ENCODE measurements at regions not wholly inside any gene's neighbourhood (a gene's known extent, or its start where the extent isn't known, plus 50 kb on each side); places are given as distances from the start of the nearest gene placed in this dataset.

GRCh38 chr4:110394871-110395270 lies 81.1 kb upstream of the ENPEP start:
- ATAC-seq = no peak
- Histone ChIP-seq H2AFZ (no peak overlapping the region), H3K4me2 (no peak overlapping the region), H3K27me3 (ENCODE audit: insufficient read depth) (no peaks in the 10 kb centered on the region), H3F3A (replicated peaks; ENCODE audit: low read depth) (no peaks in the 10 kb centered on the region), H3K36me3 (ENCODE audit: insufficient read depth) (no peaks in the 10 kb centered on the region), H3K4me1 (ENCODE audit: insufficient read depth) (no peaks in the 10 kb centered on the region), H3K9me2 (ENCODE audit: insufficient read depth) (peaks cover 7% of the 10 kb centered on the region; the same call in 1 of the 2 replicates), H3K79me2 (replicated peaks; ENCODE audit: insufficient read depth) (no peaks in the 10 kb centered on the region), H4K20me1 (replicated peaks; ENCODE audit: insufficient read depth) (no peaks in the 10 kb centered on the region), H3K4me3 (no peak overlapping the region), H3K27ac (ENCODE audit: low read depth) (no peak overlapping the region)
- H3K36me3 Mint-ChIP-seq (ENCODE audit: low read depth) = no peaks in the 10 kb centered on the region
- no peak overlapping the region for H3K27ac Mint-ChIP-seq
- peaks cover 13% of the 10 kb centered on the region for H3K4me1 Mint-ChIP-seq
- H3K27me3 Mint-ChIP-seq (ENCODE audit: insufficient read depth, low read depth, poor library complexity) = peaks cover 3% of the 10 kb centered on the region
- peaks cover 3% of the 10 kb centered on the region; the same call in 1 of the 3 replicates for H3K9me3 Mint-ChIP-seq
- DNase-seq (ENCODE audit: low spot score) = no peak
- TF ChIP-seq CTCF (conservative IDR thresholded peaks at IDR 0.05; ENCODE audit: low read depth in 2 of 2) (no peak), ZNF462 (CRISPR knock-in tag; IDR thresholded peaks at IDR 0.05) (no peak), ZNF331 (CRISPR knock-in tag; IDR thresholded peaks at IDR 0.05; ENCODE audit: low read depth) (no peak), JUNB (IDR thresholded peaks at IDR 0.05; ENCODE audit: unreplicated experiment) (no peak), EZH2phosphoT487 (IDR thresholded peaks at IDR 0.05; ENCODE audit: unreplicated experiment) (no peak), REST (IDR thresholded peaks at IDR 0.05; ENCODE audit: unreplicated experiment) (no peak), POLR2AphosphoS5 (IDR thresholded peaks at IDR 0.05; ENCODE audit: low read depth) (no peak), ETS1 (IDR thresholded peaks at IDR 0.05) (no peak), CREB1 (CRISPR knock-in tag; IDR thresholded peaks at IDR 0.05; ENCODE audit: low read depth) (no peak), STAT1 (IDR thresholded peaks at IDR 0.05; ENCODE audit: unreplicated experiment) (no peak), NANOG (IDR thresholded peaks at IDR 0.05; ENCODE audit: borderline replicate concordance) (no peak), ZNF114 (CRISPR knock-in tag; IDR thresholded peaks at IDR 0.05) (no peak), EZH2 (IDR thresholded peaks at IDR 0.05; ENCODE audit: low read depth, unreplicated experiment) (no peak)
- no peak overlapping the region for H3K4me3 Mint-ChIP-seq
